HG03565 (cell line): ENCODE measurements at regions not wholly inside any gene's neighbourhood (a gene's known extent, or its start where the extent isn't known, plus 50 kb on each side); places are given as distances from the start of the nearest gene placed in this dataset.

ENCODE experiments used
- ATAC-seq: cut with Tn5 transposase; IDR thresholded peaks from one replicate; pipeline ENCODE4 v1.9.1; 2021; ENCODE audit warnings: mild to moderate bottlenecking, moderate library complexity; ENCODE audit not compliant: unreplicated experiment

DNA sequence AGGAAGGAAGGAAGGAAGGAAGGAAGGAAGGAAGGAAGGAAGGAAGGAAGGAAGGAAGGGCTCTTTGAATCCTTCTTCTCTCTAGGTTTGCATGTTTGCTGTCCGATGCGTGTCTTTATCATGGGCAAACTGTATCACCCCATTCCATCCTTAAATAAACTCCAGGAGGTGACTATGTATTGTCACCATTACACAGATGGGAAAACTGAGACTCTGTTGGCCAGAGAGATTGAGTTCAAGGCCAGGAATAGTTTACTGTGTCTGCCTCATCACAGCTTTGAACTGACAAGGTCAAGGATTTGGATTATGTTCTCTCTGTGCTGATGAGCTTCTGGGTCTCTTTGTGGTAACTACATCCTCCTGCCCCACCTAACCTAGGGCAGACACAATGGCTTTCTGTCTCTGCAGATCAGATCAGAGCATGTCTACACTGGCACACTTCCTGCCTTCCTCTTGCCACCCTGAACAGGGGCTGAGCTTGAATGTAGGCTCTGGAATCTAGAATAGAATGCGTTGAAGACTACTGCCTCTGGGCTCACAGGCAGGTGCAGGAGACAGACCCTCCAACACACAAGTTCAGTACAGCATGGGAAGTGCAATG, 78.9 kb upstream of the MAP1LC3B2 start:
- no peak for ATAC-seq

DNA sequence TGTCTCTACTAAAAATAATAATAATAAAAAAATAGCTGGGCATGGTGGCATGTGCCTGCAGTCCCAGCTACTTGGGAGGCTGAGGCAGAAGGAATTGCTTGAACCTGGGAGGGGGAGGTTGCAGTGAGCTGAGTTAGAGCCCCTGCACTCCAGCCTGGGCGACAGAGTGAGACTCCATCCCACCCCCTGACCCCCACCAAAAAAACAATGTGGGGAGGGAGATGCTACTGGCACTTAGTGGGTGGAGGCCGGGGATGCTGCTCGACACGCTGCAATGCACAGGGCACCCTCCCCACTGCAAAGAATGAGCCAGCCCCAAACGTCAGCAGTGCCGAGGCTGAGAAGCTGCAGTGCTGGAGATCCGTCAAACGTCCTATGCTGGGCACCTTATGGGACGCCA, 77.5 kb upstream of the MAP1LC3B2 start:
- no peak for ATAC-seq

DNA sequence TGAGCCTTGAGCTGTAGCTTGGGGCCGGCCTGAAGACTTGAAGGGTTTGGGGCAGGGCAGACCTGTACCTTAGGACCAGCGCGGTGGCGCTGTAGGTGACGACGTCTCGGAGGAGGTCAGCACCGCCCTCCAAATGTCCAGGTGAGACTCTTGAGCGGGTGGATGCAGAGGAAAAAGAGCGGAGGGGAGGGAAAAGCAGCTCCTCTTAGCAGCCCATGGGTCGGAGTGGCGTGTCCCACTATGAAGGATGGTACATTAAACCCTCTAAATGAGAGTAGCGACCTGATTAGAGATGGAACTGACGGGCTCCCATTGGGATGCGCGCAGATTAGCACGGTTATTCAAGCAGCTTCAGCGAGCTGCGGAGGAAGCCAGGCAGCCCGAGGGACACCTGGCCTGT, 77.0 kb upstream of the MAP1LC3B2 start:
- no peak for ATAC-seq

DNA sequence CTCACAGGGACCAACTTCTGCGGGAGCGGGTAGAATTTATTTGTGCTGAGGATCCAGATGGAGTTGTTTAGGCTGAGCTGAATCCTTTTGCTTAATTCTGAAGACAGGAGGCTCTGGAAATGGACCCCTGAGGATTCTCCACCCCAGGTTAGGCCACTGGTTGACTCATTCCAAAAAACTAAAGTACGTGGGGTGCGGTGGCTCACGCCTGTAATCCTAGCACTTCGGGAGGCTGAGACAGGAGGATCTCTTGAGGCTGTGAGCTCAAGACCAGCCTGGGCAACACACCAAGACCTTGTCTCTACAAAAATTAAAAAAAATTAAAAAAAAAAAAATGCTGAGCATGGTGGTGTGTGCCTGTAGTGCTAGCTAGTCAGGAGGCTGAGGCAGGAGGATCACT, 76.3 kb upstream of the MAP1LC3B2 start:
- ATAC-seq = no peak

DNA sequence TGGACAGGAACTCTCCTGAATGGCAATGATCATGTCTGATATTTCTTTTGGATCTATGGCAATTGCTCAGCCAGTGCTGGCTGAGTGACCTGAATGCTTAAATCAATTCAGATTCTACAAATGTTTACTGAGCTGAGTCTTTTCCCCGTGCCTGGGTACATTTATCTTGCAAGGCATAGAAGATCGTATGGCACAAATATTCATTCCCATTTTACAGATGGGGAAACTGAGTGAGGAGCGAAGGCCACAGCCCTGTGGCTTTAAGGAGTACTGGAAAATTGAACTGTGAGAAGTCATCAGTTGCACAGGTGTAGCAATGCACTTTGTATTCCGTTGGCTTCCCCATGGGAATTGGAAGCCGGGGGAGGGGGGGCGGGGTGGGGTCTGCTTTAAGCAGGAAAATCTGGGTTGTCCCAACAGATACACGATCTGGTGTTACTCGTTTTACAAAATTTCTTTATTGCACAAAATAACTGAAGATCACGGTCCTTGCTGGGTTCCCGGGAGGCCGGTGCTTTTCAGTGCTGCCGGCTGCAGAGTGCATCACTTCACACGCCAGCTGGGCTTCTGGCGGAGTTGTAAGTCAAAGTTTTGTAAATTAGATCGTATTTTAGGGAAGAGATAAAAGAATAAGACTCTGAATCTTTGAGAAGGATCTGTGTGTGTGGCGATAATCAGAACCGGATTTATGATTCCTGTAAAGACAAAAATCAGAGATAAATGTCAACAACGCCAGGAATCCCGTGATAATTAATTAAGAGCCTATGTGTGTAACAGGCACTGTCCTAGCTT, 75.0 kb upstream of the MAP1LC3B2 start:
- no peak for ATAC-seq

DNA sequence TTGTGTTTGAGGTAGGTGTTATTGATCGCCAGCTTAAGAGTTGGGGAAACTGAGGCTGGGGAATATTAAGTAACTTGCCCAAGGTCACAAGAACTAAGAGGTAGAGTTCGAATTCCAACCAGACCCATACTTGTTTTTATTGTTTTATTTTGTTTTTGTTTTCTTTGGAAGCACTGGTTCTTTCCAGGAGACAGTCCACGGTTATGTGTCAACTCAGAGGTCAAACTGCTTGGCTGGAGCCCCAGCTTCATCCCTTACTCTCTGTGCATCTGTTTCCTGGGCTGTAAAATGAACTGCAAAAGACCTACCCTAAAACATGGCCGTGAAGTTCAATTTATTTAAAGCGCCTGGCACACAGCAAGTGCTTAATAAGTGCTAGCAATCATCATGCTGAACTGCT, 74.4 kb upstream of the MAP1LC3B2 start:
- no peak for ATAC-seq

DNA sequence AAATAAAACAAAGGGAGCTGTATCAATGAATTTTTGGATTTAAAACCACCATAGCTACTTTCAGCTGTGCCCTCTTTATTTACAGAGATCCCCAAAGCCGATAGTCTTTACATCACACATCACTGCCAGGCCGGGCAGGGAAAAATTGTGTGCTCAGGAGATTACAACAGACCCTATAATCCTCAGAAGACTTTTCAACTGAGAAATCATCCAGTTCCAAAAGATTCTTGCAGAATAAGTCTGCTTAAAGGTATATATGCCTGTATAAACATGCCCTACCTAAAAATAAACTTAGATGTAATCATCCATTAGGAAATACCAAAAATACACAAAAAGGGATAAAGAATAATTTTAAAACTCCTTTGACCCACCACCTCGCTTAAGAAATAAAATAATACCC, 70.1 kb upstream of the MAP1LC3B2 start:
- no peak for ATAC-seq

DNA sequence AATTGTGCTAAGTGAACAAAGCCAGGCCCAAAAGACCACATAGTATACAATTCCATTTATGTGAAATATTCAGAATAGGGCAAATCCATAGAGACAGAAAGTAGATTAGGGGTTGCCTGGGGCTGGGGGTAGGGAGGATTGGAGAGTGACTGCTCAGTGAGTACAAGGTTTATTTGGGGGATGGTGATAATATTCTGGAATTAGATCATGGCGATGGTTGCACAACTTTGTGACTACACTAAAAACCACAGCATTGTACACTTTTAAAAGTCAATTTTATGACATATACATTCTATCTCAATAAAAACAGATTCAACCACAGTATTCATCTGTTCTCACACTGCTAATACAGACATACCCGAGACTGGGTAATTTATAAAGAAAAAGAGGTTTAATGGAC, 68.7 kb upstream of the MAP1LC3B2 start:
- no peak for ATAC-seq

DNA sequence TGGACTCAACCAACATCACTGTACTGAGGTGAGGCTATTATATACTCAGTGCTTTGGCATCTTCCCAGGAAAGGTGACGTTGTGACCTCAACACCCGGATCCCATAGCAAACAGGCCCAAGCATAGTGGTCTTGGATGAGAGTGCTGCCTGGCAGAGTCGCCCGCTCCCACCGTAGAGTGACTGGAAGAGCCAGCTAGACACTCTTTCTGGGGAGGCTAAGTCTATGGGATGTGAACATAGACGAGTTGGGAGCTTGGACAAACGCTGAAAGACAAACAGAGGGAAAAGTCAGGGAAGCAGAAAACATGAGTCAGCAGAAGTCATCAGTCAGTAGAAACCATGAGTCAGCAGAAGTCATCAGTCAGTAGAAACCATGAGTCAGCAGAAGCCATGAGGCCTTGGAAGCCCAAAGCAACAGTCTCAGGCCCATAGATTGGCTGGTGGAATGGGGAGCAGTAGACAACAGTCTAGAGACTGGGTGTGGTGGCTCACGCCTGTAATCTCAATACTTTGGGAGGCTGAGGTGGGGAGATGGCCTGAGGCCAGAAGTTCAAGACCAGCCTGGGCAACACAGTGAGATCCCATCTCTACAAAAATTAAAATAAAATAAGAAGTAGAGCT, 66.4 kb upstream of the MAP1LC3B2 start:
- no peak for ATAC-seq

DNA sequence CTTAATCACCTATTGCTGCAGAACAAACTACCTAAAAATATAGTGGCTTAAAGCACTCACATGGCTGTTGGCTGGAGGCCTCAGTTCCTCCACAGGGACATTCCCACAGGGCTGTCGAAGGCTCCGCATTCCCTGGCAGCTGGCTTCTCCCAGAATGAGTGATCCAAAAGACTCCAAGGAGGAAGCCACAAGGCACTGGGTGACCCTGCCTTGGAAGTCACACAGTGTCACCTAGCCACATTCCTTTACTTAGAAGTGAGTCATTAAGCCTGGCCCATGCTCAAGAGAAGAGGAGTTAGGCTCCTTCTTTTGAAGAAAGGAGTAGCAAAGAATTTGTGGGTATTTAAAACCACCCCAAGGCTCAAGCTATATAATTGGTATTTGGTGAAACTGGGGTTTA, 63.9 kb upstream of the MAP1LC3B2 start:
- ATAC-seq = no peak

DNA sequence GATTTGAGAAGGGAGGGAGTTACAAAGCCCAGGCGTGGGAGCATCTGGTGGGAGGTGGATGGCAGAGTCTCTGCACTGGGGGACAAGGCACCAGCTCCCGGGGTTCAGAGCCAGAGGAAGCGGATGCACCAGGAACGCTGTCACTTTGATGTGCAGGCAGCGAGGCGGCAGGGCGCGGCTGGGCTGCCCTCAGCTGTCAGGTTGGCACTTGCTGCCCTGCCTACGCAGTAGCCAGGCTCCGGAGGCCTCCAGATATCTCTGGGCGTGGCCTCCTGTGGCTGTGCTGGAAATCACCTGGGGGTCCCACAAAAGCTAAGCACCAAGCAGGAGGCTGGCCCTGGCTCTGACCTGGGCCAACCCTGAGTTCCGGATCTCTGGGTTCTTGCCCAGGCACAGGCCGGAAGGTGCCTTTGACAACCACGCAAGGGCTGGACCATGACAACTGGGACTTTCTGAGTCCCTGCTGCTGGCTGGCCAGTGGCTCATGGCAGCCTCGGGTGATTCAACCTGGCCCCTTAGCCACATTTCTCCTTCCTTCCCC, 62.1 kb upstream of the MAP1LC3B2 start:
- no peak for ATAC-seq

DNA sequence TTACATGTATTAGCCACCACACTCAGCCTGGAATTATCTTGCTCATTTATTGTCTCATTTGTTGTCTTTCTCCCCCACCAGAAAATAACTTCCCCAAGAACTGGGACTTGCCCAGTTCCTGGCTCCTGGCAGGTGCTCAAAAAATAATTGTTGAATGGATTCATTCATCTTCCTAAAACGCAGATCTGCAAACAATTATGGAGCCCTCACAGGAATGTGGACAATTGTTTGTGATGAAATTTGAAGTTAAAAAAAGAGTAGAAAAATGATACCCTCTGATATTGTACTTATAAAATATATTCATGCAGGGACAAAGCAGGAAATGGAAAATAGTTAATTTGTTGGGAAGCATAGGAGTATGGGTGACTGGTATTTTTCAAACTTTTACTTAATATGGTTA, 60.7 kb upstream of the MAP1LC3B2 start:
- ATAC-seq = no peak

DNA sequence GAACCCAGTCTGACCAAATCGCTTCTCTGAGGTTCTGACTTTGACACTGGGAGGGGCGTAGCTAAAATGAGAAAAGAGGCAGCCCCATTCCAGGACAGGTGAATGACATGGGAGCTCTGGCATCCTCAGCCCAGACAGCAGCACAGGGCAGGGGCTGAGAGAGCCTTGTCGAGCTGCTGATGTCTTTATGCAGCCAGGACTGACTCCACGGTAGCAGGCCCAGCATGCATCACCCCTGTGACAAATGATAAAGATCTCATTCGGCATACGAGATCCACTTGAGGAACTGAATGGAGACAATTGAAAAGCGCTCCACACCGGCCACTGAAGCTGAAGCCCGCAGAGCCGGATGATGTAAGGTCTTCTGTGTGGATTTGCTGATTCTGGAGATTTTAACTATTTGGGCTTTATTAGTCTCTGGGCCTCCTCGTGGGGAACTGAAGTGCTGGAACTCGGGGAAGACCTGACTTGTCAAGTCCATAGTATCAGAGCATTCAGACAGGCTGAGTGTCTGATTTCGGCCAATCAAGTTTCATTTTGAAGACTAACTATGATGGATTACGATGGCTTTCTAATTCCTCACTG, 56.9 kb upstream of the MAP1LC3B2 start:
- ATAC-seq = no peak

DNA sequence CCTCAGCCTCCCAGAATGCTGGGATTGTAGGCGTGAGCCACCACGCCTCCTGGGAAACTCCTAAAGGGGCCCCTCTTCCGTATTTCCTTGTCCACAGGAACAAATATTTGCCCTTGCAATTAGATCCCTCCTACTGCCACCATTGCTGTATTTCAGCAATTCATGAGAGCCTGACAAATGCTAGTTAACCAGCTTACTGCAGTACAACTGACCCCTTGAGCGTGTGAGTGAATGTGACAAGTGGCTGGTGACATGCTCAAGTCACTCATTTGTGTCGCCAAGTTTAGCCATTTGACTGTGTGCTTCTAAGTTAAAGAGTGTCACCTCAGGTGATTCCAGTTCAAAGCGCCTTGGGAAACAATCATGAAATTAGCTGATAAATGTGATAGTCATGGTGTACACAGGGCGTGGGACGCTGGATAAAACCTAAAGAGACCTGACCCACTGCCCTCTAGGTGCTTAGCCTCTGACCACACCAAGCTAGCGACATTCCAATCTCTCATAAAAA, 56.1 kb upstream of the MAP1LC3B2 start:
- ATAC-seq = no peak

DNA sequence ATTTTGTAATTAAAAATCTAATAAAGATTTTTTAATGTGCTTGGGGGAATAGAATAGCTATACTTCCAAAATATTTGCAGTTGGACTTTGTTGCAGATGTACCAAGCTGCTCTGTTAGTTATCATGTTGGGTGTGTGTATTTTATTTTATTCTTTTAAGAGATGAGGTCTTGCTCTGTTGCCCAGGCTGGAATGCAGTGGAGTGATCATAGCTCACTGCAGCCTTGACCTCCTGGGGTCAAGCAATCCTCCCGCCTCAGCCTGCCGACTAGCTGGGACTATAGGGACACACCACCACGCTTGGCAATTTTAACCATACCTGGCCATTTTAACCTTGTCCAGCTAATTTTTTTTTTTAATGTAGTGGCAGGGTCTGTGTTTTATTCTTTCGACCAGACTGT, 54.7 kb upstream of the MAP1LC3B2 start:
- no peak for ATAC-seq

DNA sequence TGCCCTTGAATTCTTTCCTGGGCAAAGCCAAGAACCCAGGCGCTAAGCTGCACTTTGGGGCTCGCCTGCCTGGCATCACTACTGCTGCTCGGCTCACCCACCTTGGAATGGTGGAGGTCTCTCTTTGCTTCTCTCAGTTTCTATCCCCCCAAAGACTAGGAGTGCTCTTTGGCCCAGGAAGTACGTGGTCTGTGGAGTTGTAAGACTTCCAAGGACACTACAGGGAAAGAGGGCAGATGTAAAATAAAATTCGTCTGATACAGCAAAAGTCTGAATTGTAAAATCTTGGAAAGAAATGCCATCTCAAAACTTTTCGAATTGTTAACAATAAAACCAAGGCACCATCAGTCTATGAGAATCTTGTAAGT, 52.5 kb upstream of the MAP1LC3B2 start:
- no peak for ATAC-seq

DNA sequence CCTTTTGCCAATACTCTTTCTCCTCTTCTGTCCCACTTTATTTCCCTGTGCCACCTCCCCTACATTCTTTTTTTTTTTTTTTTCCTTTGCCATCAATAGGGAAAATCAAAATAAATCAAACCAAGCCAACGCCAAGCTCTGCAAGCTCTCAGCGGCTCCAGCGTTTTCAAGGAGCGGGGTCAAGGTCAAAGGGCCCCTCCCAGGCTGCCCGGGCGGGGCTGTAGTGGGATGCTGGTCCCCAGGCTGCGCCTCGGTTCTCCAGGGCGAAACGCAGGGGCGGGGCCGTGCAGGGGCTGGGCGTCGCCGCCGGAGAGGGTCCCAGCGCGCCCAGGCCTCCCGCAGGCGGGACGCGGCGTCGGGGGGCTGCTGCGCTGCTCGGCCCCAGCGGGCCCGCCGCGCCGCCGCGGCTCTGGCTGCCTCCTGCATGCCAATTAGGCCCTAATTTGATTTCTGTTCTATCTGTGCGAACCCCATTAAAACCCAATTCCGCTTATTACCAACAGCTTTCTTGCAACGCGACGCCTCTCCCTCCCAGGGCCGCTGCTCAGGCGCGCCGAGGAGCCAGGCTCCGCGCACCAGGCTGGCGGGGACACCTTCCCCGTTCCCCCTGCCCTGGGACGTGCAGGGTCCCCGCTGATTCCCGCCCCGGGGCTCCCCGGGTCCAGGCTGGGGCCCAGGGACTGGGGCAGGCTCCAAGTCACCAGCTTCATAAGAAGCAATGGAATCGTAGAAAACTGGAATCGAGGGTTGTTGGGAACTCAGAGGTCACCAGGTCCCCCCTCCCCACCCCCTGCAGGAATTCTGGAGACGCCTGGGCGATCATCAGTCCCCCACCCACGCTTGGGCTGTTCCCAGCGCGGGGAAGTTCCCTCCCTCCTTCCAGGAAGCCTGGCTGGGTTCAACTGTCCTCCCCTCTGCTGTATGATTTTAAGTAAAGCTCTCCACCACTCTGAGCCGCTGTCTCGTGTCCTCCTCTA, 50.7 kb upstream of the MAP1LC3B2 start:
- no peak for ATAC-seq
